Non-pigmented ciliary epithelial cell (primary cell): ENCODE measurements at regions not wholly inside any gene's neighbourhood (a gene's known extent, or its start where the extent isn't known, plus 50 kb on each side); places are given as distances from the start of the nearest gene placed in this dataset.

Experiments used
- DNase-seq: peaks from one replicate; pipeline ENCODE4 v3.0.0-alpha.2; 2010; ENCODE audit warnings: low read depth

DNA sequence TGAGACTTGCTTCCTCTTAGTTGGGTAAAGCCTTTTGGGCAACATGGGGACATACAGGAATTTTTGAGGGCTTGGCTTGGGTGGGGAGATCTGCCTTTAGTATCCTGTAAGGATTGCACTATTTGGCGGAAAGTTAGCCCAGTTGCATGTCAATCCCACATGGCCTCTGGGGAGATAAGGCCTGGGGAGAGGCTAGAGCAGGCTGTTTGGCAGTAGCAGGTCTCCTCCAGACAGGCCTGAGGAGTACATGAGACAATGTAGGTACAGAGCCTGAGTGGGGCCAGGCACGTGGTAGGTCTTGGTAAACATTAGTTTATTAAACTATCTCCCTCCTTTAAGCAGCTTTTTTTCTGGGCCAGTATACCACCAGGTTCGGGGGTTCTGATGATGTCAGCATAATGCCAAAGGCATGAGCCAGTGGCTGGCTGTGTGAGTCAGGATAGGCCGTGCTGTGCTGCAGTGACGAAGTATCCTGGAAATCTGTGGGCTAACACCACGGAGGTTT, 147.9 kb downstream of the VEGFA start:
- peak; percentile 34 for DNase-seq

GRCh38 chr6:43916924-43917877, 147.2 kb downstream of the VEGFA start:
- DNase-seq = no peak

DNA sequence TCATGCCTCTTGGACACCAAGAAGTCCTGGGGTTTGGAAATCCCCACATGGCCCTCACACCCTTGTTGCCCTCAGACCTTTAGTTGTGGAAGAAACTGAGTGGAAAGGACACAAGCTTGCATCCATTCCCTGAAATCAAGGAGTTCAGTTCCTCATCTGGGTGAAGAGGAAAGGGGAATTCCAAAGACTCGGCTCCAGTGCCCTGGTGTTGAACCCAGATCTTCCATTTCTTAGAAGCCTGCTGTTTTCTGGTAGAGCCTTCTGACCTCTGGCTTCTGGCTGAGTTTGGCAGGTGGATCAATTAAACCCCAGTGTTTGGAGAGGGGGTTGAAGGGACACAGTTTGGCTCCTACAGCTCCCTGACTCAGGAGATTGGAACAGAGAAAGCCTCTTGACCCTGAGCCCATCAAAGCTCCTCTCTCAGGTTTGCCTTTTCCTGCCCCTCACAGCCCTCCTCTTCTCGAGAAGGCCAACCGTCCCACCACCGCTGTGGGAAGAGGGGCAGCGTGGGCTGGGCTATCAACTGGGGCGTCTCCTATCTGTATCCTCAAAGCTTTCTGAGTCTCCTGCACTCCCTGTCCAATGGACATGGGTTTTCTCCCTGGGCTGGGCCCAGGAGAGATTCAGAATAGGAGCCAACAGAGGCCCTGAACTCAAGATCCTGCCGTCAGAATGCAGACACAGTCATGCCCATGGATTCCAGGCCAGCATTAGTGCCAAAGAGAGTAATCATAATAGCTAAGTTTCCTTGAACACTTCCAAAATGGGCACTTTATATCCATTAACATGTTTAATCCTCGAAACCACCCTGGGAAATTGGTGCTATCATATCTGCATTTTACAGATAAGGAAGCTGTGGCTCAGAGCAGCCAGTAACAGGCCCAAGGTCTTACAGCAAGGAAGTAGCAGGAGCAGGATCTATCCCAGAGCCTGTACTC, 146.2 kb downstream of the VEGFA start:
- DNase-seq = no peak

DNA sequence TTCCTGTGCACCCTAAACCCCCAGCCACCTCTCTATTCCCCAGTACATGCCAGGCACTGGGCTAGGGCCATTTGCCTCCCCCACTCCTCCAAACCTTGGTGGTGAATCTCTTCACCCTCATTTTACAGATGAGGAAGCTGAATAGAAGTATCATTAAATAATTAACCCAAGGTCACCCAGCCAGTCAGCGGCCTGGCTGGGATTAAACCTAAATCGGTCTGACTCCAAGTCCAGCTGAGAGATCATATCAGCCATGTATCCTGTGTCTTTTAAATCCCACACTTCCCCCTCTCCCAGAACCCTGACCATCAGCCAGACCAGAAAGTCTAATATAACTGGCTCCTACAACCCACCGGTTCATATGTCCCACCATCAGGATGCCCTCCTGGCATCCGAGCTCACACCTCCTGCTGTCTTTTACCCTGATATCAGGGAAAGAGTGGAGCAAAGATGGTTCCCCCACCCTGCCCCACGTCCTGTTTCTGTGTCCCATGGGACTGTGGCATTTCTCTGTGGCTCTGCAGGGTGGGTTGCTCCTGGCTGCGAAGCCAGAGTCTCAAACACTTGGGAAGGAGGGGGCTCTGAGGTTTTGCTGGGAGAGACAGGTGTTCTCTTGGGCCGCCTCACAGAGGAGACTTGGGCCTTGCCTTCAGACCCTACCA, 145.3 kb downstream of the VEGFA start:
- no peak for DNase-seq

DNA sequence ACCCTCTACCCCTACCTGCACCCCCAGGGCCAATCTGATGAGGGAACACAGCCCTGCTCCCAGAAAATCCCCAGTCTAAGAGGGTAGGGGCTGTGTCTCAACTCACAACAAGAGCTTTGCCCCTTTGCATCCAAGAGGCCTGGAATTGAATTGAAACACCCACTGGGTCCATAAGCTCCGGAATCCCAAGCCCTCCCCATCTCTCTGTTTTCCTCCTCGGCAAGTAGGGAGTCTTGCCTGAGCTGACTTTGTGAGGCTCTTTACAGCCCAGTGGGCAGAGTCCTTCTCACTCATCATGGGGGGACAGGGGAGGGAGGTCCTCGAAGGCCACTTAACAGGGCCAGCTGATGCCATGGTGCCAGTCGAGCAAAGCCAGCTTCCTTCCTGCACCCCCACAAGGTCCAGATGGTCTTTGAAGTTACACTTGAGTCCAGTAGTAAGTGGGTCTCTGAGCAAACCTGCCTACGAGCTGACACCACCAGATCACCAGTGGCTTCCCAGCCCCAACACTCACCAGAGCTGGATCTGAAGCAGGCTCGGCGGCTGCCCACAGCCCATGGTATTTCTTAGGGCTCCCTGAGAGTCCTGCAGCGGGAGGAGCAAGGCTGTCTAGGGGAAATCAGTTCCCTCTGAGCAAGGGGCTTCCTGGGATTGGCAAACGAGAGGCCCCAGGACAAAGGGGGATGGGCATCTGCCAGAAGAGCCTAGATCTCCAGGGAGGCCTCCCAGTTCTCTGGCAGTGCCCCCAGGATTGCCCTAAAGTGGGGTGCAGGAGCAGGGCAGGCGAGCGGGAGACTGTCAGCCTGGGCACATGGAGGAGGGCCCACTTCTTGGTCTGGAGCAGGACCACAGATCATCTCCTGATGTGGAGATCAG, 144.5 kb downstream of the VEGFA start:
- no peak for DNase-seq

- no peak for DNase-seq
These were observed 143.6 kb downstream of the VEGFA start for GRCh38 chr6:43913375-43914271.

DNA sequence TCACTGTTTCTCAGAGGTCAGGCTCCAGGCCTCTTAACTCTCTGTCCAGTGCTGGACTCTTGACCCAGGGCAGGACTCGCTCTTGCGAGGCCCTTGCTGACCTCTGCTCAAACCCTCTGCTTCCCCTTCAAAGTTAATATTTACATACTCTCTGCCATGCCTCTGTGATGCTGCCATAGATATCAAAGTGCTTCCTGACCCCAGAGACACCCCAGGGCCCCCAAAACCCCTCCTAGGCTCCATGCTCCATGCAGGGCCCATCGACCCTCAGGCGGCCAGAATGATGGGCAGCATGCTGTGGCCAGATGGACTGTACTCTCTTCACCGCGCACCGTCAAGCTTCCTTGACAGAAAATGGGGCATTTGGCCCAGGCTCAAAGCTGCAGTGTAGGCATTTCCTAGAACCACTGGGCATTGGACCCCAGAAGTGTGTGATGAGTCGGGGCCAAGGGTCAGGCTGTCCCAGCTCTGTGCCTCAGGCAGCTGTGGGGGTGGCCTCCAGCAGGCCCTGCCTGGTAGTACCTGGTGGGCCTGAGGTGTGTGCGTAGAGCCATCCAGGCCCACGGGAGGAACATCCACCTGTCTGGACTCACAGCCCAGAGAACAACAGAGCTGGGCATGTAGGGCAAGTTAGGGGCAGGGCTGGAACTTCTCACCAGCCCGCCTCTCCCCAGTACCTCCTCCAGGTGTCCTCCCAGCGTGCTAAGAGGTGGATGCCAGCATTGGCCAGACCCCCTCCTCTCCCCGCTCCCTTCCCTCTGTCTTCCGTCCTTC, 142.8 kb downstream of the VEGFA start:
- no peak for DNase-seq

- DNase-seq = no peak
These were observed 142.1 kb downstream of the VEGFA start for GRCh38 chr6:43912116-43912577.

DNA sequence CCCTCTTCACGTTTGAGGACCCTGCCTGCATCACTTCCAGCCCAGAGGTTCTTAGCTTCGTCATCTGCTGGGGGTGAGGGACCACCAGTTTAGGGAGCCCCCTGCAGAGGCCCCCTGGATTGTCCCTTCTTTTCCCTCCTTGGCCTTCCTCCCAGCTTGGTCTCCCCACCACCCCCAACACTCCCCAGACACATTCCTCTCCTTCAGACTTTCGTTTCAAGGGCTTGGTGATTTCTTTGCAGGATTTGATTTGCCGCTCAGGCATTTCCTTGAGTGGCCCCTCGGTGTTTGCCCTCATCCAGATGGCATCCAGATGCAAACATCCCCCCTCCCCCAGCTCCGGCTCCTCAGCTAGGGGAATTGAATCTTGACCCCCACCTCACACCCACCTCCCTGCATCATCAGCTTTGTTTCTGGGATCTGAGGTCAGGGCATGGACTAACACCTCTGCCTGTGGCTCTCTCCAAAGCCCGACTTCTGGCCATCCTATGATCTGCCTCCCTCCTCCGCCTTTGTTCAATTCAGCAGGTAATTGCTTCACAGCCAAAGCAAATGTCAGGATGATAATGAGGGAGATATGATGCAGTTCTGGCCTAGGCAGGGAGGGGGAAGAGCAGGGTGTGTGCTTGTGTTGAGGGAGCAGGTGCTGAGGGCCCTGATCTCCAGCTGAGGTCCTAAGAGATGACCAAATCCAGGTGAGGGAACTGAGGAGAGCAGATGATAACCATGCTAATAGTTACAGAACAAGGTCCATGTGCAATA, 141.5 kb downstream of the VEGFA start:
- no peak for DNase-seq

- no peak for DNase-seq
These were observed 140.8 kb downstream of the VEGFA start for GRCh38 chr6:43910638-43911353.

DNA sequence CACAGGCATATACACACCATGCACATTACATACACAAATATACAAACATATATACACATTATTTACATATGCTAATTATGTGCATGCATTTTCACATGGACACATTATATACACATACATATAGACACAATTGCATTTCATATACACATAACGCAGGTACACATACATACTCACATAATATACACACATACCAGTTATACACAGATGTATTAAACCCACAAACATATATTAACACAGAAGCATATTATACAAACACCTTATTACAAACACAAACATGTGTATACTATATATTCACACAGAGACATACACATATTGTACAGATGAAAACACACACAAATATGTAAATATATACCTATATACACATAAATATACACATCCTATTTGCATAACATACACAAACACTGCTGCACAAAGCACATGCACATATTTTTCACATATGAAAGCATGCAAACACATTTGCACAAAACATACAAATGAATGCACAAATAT, 140.2 kb downstream of the VEGFA start:
- DNase-seq = no peak

GRCh38 chr6:43909474-43910148, 139.6 kb downstream of the VEGFA start:
- DNase-seq = no peak

GRCh38 chr6:43907789-43908472, 137.9 kb downstream of the VEGFA start:
- no peak for DNase-seq

DNA sequence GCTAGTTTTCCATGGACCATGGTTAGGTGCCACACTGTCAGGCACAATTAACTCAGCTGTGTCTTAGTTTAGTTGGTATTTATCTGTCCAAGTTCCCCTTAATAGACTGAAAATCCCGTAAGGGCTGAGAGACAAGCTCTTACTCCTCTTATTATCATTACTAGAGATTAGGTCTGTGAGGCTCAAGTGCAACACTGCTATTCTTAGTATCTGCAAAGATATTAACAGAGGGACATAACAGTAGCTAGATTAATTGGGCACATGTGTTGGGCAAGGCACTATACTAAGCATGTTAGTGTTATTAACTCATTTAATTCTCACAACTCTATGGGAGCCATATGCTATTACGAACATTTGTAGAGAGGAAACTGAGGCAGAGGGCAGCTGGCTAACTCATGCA, 137.3 kb downstream of the VEGFA start:
- DNase-seq = no peak

DNA sequence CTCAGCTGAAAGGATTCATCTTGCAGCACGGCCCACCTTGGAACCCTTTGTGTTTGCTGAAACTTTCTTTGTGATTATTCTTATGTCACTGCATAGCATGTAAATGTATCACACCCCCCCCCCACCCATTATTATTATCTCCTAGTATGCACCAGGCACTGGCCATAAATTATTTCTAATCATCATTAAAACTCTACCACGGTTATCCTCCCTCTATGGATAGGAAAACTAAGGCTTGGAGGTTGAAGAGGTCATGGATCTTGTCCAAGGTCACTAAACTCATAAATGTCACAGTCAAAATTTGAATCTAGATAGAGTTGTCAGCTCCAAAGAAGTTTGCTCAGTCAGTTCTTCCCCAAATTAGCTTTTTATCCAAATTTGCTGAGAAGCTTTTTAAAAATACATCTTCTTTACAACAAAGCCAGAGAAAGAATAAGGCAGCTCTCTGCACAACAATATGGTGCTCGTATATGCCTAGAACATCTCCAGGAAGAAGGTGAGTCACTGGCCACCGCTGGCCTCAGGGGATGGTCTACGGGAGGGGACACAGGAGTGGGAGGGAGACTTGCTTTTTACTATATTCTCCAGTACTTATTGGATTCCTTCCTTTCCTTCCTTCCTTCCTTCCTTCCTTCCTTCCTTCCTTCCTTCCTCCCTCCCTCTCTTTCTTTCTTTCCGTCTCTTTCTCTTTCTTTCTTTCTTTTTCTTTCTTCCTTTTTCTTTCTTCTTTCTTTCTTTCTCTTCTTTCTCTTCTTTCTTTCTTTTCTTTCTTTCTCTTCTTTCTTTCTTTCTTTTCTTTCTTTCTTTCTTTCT, 134.5 kb downstream of the VEGFA start:
- DNase-seq = no peak
